ENCODE measurements at regions not wholly inside any gene's neighbourhood (a gene's known extent, or its start where the extent isn't known, plus 50 kb on each side); places are given as distances from the start of the nearest gene placed in this dataset.

DNA sequence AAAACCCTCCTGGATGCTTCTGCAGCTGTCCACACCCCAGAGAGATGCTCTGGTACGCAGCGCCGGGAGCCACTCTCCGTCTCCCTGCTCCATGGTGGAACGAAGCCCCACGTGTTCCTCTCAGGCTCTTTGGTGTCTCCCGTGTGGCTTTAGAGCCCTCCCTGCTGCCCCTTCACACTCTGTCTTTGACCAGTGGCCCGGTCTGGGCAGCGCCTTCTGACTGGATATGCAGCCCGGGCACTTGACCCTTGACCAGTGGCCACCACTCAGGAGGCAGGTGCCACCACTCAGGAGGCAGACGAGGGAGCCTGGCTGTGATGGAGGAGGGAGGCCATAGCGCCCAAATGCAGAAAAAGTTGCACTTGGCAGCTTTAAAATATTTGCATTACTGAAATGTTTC, 214.5 kb upstream of the SALL3 start:
- no peaks in the 10 kb centered on the region for H3K9me3 ChIP-seq (replicated peaks in 1 of 2; ENCODE audit: control insufficient read depth in 2 of 2, insufficient read depth in 1 of 2, low read depth in 1 of 2, low read length in 2 of 2)
- H4K8ac ChIP-seq (ENCODE audit: low read depth, low read length) = no peak overlapping the region
- no peak overlapping the region for H2BK120ac ChIP-seq (ENCODE audit: low read depth, low read length)
- H3K14ac ChIP-seq (ENCODE audit: low read length) = no peak overlapping the region
- WGBS, 2 donors (ENCODE audit: extremely low coverage in 2 of 2, insufficient read length in 2 of 2, insufficient replicate concordance in 1 of 2) = no CpG with 5 or more reads among the region's 12 CpGs
- H2AK5ac ChIP-seq (ENCODE audit: low read depth, low read length) = peak overlapping the region; percentile 54
- no peaks in the 10 kb centered on the region for H3K36me3 ChIP-seq (replicated peaks in 1 of 2; ENCODE audit: control insufficient read depth in 2 of 2, insufficient read depth in 2 of 2, low read length in 2 of 2)
- H3K9ac ChIP-seq (ENCODE audit: low read depth, low read length, poor library complexity) = no peak overlapping the region
- no peak overlapping the region for H3K4me3 ChIP-seq (ENCODE audit: low read length in 2 of 2)
- no peak overlapping the region for H4K91ac ChIP-seq (ENCODE audit: low read depth, low read length, poor library complexity)
- H3K27ac ChIP-seq (replicated peaks; ENCODE audit: low read length) = no peak overlapping the region
- DNase-seq (ENCODE audit: low spot score) = no peak
- H2BK12ac ChIP-seq (ENCODE audit: low read length) = no peak overlapping the region
- no peak overlapping the region for H2BK15ac ChIP-seq (ENCODE audit: low read length)
- no peak overlapping the region for H3K4ac ChIP-seq (ENCODE audit: low read length)
- H2BK5ac ChIP-seq (ENCODE audit: low read length) = no peak overlapping the region
- peaks cover 0 to 31% (median 0%) of the 10 kb centered on the region in 3 experiments for H3K27me3 ChIP-seq (ENCODE audit: control insufficient read depth in 3 of 3, insufficient read depth in 3 of 3, low read depth in 1 of 3, low read length in 3 of 3)
- peak overlapping the region; percentile 18 for H3K23ac ChIP-seq (ENCODE audit: low read depth, low read length, poor library complexity)
- no peak overlapping the region for H3K4me2 ChIP-seq (ENCODE audit: insufficient read depth, low read length, poor library complexity, severe bottlenecking)
- no peaks in the 10 kb centered on the region for H3K79me1 ChIP-seq (ENCODE audit: low read depth, low read length)
- peak overlapping the region; percentile 30 for H3K18ac ChIP-seq (ENCODE audit: low read length)
- H3K4me1 ChIP-seq (ENCODE audit: control insufficient read depth in 2 of 2, insufficient read depth in 1 of 2, low read depth in 1 of 2, low read length in 2 of 2) = peaks cover 0 to 2% of the 10 kb centered on the region in 2 donors
- H2AFZ ChIP-seq (ENCODE audit: low read length) = no peak overlapping the region

- no peak overlapping the region for H3K14ac ChIP-seq (ENCODE audit: low read length)
- no peak overlapping the region for H2AFZ ChIP-seq (ENCODE audit: low read length)
- H3K79me1 ChIP-seq (ENCODE audit: low read depth, low read length) = no peaks in the 10 kb centered on the region
- no peak overlapping the region for H2BK15ac ChIP-seq (ENCODE audit: low read length)
- WGBS, 2 donors (ENCODE audit: extremely low coverage in 2 of 2, insufficient read length in 2 of 2, insufficient replicate concordance in 1 of 2) = no CpG with 5 or more reads among the region's 23 CpGs
- no peak overlapping the region for H2BK5ac ChIP-seq (ENCODE audit: low read length)
- H3K9me3 ChIP-seq (replicated peaks in 1 of 2; ENCODE audit: control insufficient read depth in 2 of 2, insufficient read depth in 1 of 2, low read depth in 1 of 2, low read length in 2 of 2) = no peaks in the 10 kb centered on the region
- H3K23ac ChIP-seq (ENCODE audit: low read depth, low read length, poor library complexity) = no peak overlapping the region
- no peak for DNase-seq (ENCODE audit: low spot score)
- no peak overlapping the region for H3K9ac ChIP-seq (ENCODE audit: low read depth, low read length, poor library complexity)
- no peak overlapping the region for H3K27ac ChIP-seq (replicated peaks; ENCODE audit: low read length)
- no peak overlapping the region for H4K8ac ChIP-seq (ENCODE audit: low read depth, low read length)
- no peak overlapping the region for H2AK5ac ChIP-seq (ENCODE audit: low read depth, low read length)
- H2BK120ac ChIP-seq (ENCODE audit: low read depth, low read length) = no peak overlapping the region
- no peak overlapping the region for H2BK12ac ChIP-seq (ENCODE audit: low read length)
- H3K4me2 ChIP-seq (ENCODE audit: insufficient read depth, low read length, poor library complexity, severe bottlenecking) = no peak overlapping the region
- H4K91ac ChIP-seq (ENCODE audit: low read depth, low read length, poor library complexity) = no peak overlapping the region
- H3K4ac ChIP-seq (ENCODE audit: low read length) = no peak overlapping the region
- H3K4me1 ChIP-seq (ENCODE audit: control insufficient read depth in 2 of 2, insufficient read depth in 1 of 2, low read depth in 1 of 2, low read length in 2 of 2) = peaks cover 0 to 2% of the 10 kb centered on the region in 2 donors
- no peak overlapping the region for H3K18ac ChIP-seq (ENCODE audit: low read length)
- H3K27me3 ChIP-seq (ENCODE audit: control insufficient read depth in 3 of 3, insufficient read depth in 3 of 3, low read depth in 1 of 3, low read length in 3 of 3) = peaks cover 0 to 31% (median 0%) of the 10 kb centered on the region in 3 experiments
- H3K36me3 ChIP-seq (replicated peaks in 1 of 2; ENCODE audit: control insufficient read depth in 2 of 2, insufficient read depth in 2 of 2, low read length in 2 of 2) = no peaks in the 10 kb centered on the region
- no peak overlapping the region for H3K4me3 ChIP-seq (ENCODE audit: low read length in 2 of 2)
Observed at GRCh38 chr18:78765637-78766281, 213.9 kb upstream of the SALL3 start.

DNA sequence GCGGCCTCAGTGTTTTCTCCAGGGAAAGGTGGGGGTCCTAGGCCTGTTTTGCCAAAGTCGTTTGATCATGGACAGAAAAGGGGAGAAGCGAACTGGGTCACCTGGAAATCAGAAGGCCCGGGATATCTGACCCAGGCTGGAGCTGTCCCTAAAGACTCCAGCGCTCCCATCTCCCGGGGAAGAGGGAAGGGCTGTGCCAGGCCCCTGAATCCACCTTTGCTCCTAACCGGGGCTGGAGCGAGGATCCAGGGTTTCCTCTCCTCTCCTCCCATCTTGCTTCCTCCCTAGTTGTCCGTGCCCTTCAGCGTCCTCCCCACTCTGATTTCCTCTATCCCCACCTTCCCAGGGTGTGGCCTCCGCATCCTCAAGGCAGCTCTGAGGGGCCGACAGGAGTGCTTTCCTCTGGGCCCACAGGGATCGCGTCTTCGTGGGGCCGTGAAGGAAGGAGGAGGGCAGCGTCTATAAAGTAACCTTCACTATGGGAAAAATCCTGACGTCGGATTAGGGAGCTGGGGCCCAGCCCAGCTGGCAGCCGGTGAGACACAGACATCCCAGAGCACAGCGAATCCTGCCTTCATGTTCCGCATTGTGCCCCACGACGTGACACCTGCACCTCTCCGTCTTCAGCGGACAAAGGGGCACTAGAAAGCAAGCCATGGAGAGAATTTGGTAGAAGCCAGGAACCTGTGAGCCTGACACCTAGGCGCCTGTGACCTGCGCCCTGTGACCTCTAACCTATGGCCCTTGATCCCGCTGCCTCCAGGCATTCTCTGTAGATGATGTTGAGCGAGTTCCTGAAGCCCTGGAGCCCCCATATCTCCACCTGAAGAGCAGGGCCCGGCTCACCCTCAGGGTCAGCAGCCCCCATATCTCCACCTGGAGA, 212.7 kb upstream of the SALL3 start:
- Histone ChIP-seq H3K4ac (ENCODE audit: low read length) (no peak overlapping the region), H3K79me1 (ENCODE audit: low read depth, low read length) (no peaks in the 10 kb centered on the region), H4K8ac (ENCODE audit: low read depth, low read length) (no peak overlapping the region), H2BK12ac (ENCODE audit: low read length) (no peak overlapping the region), H3K4me2 (ENCODE audit: insufficient read depth, low read length, poor library complexity, severe bottlenecking) (no peak overlapping the region), H3K9me3 (replicated peaks in 1 of 2; ENCODE audit: control insufficient read depth in 2 of 2, insufficient read depth in 1 of 2, low read depth in 1 of 2, low read length in 2 of 2) (no peaks in the 10 kb centered on the region), H2BK5ac (ENCODE audit: low read length) (peak overlapping the region; percentile 59), H3K27ac (replicated peaks; ENCODE audit: low read length) (no peak overlapping the region), H3K4me1 (ENCODE audit: control insufficient read depth in 2 of 2, insufficient read depth in 1 of 2, low read depth in 1 of 2, low read length in 2 of 2) (peaks cover 0 to 2% of the 10 kb centered on the region in 2 donors), H2AK5ac (ENCODE audit: low read depth, low read length) (peak overlapping the region; percentile 29), H2AFZ (ENCODE audit: low read length) (no peak overlapping the region), H3K9ac (ENCODE audit: low read depth, low read length, poor library complexity) (no peak overlapping the region), H2BK120ac (ENCODE audit: low read depth, low read length) (no peak overlapping the region), H3K27me3 (ENCODE audit: control insufficient read depth in 3 of 3, insufficient read depth in 3 of 3, low read depth in 1 of 3, low read length in 3 of 3) (peaks cover 0 to 36% (median 0%) of the 10 kb centered on the region in 3 experiments), H2BK15ac (ENCODE audit: low read length) (no peak overlapping the region), H3K23ac (ENCODE audit: low read depth, low read length, poor library complexity) (no peak overlapping the region), H4K91ac (ENCODE audit: low read depth, low read length, poor library complexity) (no peak overlapping the region), H3K14ac (ENCODE audit: low read length) (no peak overlapping the region), H3K4me3 (ENCODE audit: low read length in 2 of 2) (no peak overlapping the region), H3K36me3 (replicated peaks in 1 of 2; ENCODE audit: control insufficient read depth in 2 of 2, insufficient read depth in 2 of 2, low read length in 2 of 2) (no peaks in the 10 kb centered on the region), H3K18ac (ENCODE audit: low read length) (no peak overlapping the region)
- no peak for DNase-seq (ENCODE audit: low spot score)
- no CpG with 5 or more reads among the region's 31 CpGs for WGBS, 2 donors (ENCODE audit: extremely low coverage in 2 of 2, insufficient read length in 2 of 2, insufficient replicate concordance in 1 of 2)

DNA sequence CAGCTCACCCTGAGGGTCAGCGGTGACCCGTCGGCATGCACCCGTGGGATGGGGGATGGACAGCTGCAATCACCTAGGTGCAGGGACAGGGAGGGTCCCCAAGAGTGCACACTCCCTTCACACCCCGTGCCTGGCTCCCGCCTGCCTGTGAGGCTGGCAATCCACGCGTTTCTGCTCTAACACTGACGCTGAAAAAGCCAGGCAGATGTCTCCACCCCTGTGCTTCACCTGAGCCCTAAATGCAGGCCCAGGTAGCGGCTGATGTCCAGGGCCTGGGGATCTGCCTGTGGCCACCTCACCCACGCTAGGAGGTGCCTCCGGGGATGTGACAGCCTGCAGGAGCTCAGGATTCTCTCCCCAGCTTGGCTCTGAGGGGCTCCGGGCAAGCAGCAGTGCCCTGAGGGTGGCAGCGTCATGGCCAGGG, 212.0 kb upstream of the SALL3 start:
- Histone ChIP-seq H3K4me3 (ENCODE audit: low read length in 2 of 2) (no peak overlapping the region), H2AFZ (ENCODE audit: low read length) (no peak overlapping the region), H2BK12ac (ENCODE audit: low read length) (no peak overlapping the region), H3K18ac (ENCODE audit: low read length) (peak overlapping the region; percentile 12), H3K79me1 (ENCODE audit: low read depth, low read length) (peaks cover 2% of the 10 kb centered on the region), H2BK5ac (ENCODE audit: low read length) (no peak overlapping the region), H3K9ac (ENCODE audit: low read depth, low read length, poor library complexity) (no peak overlapping the region), H3K27ac (replicated peaks; ENCODE audit: low read length) (no peak overlapping the region), H3K23ac (ENCODE audit: low read depth, low read length, poor library complexity) (no peak overlapping the region), H4K91ac (ENCODE audit: low read depth, low read length, poor library complexity) (no peak overlapping the region), H4K8ac (ENCODE audit: low read depth, low read length) (no peak overlapping the region), H2BK120ac (ENCODE audit: low read depth, low read length) (no peak overlapping the region), H3K36me3 (replicated peaks in 1 of 2; ENCODE audit: control insufficient read depth in 2 of 2, insufficient read depth in 2 of 2, low read length in 2 of 2) (no peaks in the 10 kb centered on the region), H3K14ac (ENCODE audit: low read length) (no peak overlapping the region), H2BK15ac (ENCODE audit: low read length) (no peak overlapping the region), H3K27me3 (ENCODE audit: control insufficient read depth in 3 of 3, insufficient read depth in 3 of 3, low read depth in 1 of 3, low read length in 3 of 3) (peaks cover 0 to 38% (median 0%) of the 10 kb centered on the region in 3 experiments), H3K9me3 (replicated peaks in 1 of 2; ENCODE audit: control insufficient read depth in 2 of 2, insufficient read depth in 1 of 2, low read depth in 1 of 2, low read length in 2 of 2) (no peaks in the 10 kb centered on the region), H3K4me1 (ENCODE audit: control insufficient read depth in 2 of 2, insufficient read depth in 1 of 2, low read depth in 1 of 2, low read length in 2 of 2) (peaks cover 0 to 2% of the 10 kb centered on the region in 2 donors), H2AK5ac (ENCODE audit: low read depth, low read length) (peak overlapping the region; percentile 8), H3K4ac (ENCODE audit: low read length) (no peak overlapping the region), H3K4me2 (ENCODE audit: insufficient read depth, low read length, poor library complexity, severe bottlenecking) (no peak overlapping the region)
- no peak for DNase-seq (ENCODE audit: low spot score)
- no CpG with 5 or more reads among the region's 14 CpGs for WGBS, 2 donors (ENCODE audit: extremely low coverage in 2 of 2, insufficient read length in 2 of 2, insufficient replicate concordance in 1 of 2)

Measured in neuronal stem cell (in vitro differentiated cells).